Activated CD8-positive, alpha-beta memory T cell treated with anti-CD3 and anti-CD28 coated beads, Interleukin-2, amount 50 U/mL, for 48 hours (primary cell): ENCODE measurements at regions not wholly inside any gene's neighbourhood (a gene's known extent, or its start where the extent isn't known, plus 50 kb on each side); places are given as distances from the start of the nearest gene placed in this dataset.
A peak's percentile ranks its signal among the peaks of the same experiment; 100 is the strongest.

Experiments used
- DNase-seq: peaks from one replicate; pipeline ENCODE4 v3.0.0-alpha.2; 2020

GRCh38 chr3:194977356-194977755, 291.7 kb downstream of the FAM43A start:
- DNase-seq = no peak

GRCh38 chr3:194979173-194979572, 291.8 kb downstream of the XXYLT1 start:
- no peak for DNase-seq

GRCh38 chr3:194982472-194982871, 288.5 kb downstream of the XXYLT1 start:
- no peak for DNase-seq

- DNase-seq = no peak
Measured at GRCh38 chr3:194983121-194983520, 287.8 kb downstream of the XXYLT1 start.

GRCh38 chr3:194983620-194984019, 287.3 kb downstream of the XXYLT1 start:
- no peak for DNase-seq

GRCh38 chr3:194984066-194984465, 286.9 kb downstream of the XXYLT1 start:
- DNase-seq = no peak

- DNase-seq = no peak
Measured at GRCh38 chr3:194984622-194985021, 286.3 kb downstream of the XXYLT1 start.

GRCh38 chr3:194985031-194985578, 285.9 kb downstream of the XXYLT1 start:
- DNase-seq = no peak

- DNase-seq = no peak
Measured at GRCh38 chr3:194986208-194987043, 284.5 kb downstream of the XXYLT1 start.

- no peak for DNase-seq
Measured at GRCh38 chr3:194987571-194988494, 283.1 kb downstream of the XXYLT1 start.

GRCh38 chr3:194988495-194989165, 282.3 kb downstream of the XXYLT1 start:
- no peak for DNase-seq

GRCh38 chr3:194989241-194989640, 281.7 kb downstream of the XXYLT1 start:
- no peak for DNase-seq

- no peak for DNase-seq
Measured at GRCh38 chr3:194990454-194991337, 280.3 kb downstream of the XXYLT1 start.

GRCh38 chr3:194991338-194991654, 279.7 kb downstream of the XXYLT1 start:
- DNase-seq = no peak

GRCh38 chr3:194993896-194994295, 277.1 kb downstream of the XXYLT1 start:
- DNase-seq = peak; percentile 25

GRCh38 chr3:194994551-194994981, 276.4 kb downstream of the XXYLT1 start:
- peak; percentile 35 for DNase-seq

GRCh38 chr3:194995334-194995733, 275.6 kb downstream of the XXYLT1 start:
- DNase-seq = peak; percentile 28

- DNase-seq = peak; percentile 29
Measured at GRCh38 chr3:194995922-194996321, 275.0 kb downstream of the XXYLT1 start.

- peak; percentile 29 for DNase-seq
Measured at GRCh38 chr3:194996746-194997145, 274.2 kb downstream of the XXYLT1 start.

GRCh38 chr3:194998417-194998816, 272.5 kb downstream of the XXYLT1 start:
- peak; percentile 3 for DNase-seq

GRCh38 chr3:194998948-194999347, 272.0 kb downstream of the XXYLT1 start:
- DNase-seq = peak; percentile 23

GRCh38 chr3:194999491-194999890, 271.5 kb downstream of the XXYLT1 start:
- DNase-seq = no peak
